ENCODE measurements at regions not wholly inside any gene's neighbourhood (a gene's known extent, or its start where the extent isn't known, plus 50 kb on each side); places are given as distances from the start of the nearest gene placed in this dataset.

DNA sequence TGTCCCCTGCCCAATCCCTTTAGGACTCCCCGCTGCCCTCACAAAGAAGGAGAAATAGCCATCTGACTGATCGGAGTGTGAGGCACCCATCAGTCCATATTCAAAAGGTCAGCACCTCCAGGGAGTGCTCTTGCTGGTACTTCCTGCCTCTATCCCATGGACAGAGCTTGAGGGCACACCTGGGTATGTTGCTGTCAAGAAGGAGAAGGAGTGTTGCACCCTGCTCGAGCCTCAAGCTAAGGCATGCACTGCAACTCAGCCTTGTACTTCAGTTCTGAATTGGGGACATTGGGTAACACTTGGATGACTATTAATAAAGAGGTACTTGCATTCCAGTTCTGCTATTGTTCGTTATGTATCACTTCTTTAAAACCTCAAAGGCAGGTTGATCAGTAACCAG is 190.3 kb upstream of the ZC3H12A start:
- no peak for DNase-seq

GRCh38 chr1:37286881-37287280 is 187.5 kb upstream of the ZC3H12A start:
- DNase-seq: no peak

- peak; percentile 10 for DNase-seq
Observed at GRCh38 chr1:37288900-37289299, 185.5 kb upstream of the ZC3H12A start.

DNA sequence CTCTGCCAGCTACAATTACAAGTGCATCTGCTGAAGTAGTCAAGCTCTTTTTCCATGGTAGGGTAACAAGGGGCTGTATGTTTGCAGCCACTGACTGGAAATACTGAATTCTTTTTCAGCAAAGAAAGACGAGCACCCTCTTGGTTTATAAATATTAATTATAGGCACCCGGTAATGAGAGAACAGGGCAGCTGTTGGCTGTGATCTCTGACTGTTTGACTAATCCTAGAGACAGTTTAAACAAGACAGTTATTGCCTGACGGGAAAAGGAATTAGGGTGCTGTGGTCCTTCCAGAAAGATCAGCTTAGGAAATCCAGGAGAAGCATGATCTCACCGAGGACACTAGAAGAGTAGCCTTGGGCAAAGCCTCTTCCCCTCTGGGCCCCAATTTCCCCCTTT is 183.7 kb upstream of the ZC3H12A start:
- no peak for DNase-seq

- no peak for DNase-seq
Observed at GRCh38 chr1:37292789-37293188, 181.6 kb upstream of the ZC3H12A start.

GRCh38 chr1:37294096-37294495 is 180.3 kb upstream of the ZC3H12A start:
- DNase-seq: no peak

GRCh38 chr1:37294529-37294928 is 179.9 kb upstream of the ZC3H12A start:
- no peak for DNase-seq

- DNase-seq: no peak
Observed at GRCh38 chr1:37298769-37299168, 175.6 kb upstream of the ZC3H12A start.

- no peak for DNase-seq
Observed at GRCh38 chr1:37299216-37299615, 175.2 kb upstream of the ZC3H12A start.

DNA sequence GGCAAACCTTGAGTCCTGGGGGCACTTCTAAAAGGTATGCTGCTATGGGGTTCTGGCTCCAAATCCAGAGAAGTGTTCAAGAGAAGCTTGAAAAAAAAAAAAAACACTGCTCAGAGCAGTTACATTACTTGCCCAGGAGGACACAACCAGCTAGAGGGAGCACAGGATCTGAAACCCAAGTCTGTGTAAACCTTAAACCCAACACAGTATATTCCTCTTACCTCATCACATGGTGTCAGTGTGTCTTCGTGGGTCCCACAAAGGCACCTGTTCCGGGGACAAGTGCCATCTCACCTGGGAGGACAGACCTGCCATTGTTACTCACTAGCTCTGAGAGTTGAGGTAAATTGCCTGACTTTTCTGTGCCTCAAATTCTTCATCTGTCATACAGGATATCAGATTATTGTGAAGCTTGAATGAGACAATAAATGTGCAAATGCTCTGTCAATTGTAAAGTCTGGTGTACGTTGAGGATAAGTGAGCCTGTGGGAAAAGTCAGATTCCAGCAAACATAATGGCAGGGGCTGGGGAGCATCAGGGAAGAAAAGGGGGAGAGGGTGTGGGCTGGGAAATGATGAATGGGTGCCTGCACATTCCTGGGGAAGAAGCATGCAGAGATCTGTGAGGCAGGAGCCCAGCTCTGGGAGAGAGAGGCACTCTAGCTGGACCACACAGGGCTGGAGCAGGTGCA is 170.4 kb upstream of the ZC3H12A start:
- DNase-seq: no peak

DNA sequence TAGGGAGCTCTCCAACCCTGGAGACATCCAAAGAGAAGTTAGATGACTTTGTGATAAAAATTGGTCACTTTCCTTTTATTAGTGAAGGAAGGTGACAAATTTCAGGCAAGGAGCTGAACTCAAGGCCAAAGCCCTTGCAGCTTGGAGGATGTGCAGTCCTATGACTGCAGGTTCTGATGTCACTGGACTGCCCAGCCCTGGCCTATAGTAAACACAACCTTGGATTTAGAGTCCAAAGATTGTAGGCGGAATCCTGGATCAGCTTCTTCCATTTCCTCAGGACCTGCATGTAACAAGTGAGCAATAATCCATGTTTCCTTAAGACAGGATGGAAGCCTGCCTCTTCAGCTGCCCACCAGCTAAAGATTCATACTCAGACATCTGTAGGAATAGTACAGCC is 169.3 kb upstream of the ZC3H12A start:
- no peak for DNase-seq

- DNase-seq: no peak
Observed at GRCh38 chr1:37305841-37306240, 168.5 kb upstream of the ZC3H12A start.

DNA sequence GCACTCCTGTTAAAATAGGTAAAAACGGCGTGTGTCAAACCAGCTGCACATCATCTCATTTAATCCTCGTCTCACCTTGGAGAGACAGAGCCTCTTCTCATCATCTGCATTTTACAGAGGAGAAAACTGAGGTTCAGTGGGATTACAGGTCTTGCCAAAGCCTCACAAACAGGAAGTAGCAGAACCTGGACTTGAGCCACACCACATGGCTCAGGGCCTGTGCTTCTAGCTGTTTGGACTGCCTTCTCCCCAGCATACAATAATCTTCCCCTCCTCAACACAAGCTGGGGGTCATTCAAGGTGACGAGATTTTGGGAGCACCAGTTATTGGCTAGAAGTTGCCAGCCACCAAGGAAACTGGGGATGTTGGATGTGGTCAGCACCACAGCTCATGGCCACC is 167.9 kb upstream of the ZC3H12A start:
- DNase-seq: no peak

GRCh38 chr1:37306871-37307270 is 167.5 kb upstream of the ZC3H12A start:
- no peak for DNase-seq

- DNase-seq: no peak
Observed at GRCh38 chr1:37308031-37308960, 166.1 kb upstream of the ZC3H12A start.

- no peak for DNase-seq
Observed at GRCh38 chr1:37309574-37309973, 164.8 kb upstream of the ZC3H12A start.

- DNase-seq: no peak
Observed at GRCh38 chr1:37310064-37310463, 164.3 kb upstream of the ZC3H12A start.

DNA sequence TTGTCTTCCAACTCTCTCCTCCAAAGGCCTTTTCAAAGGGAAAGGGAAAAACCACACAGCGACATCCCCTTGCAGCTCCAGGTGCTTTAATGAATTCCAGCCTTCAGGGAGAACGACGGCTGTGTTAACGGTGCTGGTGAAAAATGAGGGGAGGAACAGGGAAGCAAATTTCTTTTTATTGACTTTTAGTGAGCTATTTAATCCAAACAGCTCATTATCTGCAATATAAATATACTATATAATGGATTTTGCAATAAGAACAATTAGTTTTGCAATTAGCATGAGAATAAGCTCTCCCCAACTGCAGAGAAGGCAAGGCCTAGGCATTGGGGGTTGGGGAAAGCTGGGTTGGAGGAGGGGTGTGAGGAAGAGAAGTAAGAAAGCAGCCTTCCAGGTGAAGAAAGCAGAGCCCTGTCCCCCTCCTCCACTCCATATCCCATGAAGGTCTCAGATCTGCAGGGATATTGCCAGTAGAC is 159.0 kb upstream of the ZC3H12A start:
- no peak for DNase-seq

GRCh38 chr1:37317870-37318467 is 156.4 kb upstream of the ZC3H12A start:
- no peak for DNase-seq

DNA sequence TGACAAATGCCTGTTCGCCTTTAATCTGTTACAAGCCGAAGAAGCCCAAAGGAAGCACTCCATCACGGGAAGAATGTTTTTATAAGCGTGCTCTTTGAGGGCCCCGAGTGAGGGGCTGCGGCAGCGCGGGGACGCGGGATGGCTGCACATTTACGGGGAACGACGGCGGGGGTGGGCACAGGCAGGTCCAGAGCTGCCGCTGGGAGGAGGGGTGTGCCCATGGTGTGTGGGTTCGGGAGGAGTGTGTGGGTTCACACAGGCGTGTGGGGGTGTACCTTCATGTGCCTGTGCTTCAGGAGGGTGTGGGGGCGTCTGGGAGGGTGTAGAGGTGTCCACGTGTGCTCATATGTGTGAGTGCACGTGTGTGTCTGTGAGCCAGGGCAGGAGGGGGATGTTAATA is 155.9 kb upstream of the ZC3H12A start:
- no peak for DNase-seq

GRCh38 chr1:37319284-37319683 is 155.1 kb upstream of the ZC3H12A start:
- DNase-seq: no peak

GRCh38 chr1:37323486-37324377 is 150.6 kb upstream of the ZC3H12A start:
- no peak for DNase-seq

DNA sequence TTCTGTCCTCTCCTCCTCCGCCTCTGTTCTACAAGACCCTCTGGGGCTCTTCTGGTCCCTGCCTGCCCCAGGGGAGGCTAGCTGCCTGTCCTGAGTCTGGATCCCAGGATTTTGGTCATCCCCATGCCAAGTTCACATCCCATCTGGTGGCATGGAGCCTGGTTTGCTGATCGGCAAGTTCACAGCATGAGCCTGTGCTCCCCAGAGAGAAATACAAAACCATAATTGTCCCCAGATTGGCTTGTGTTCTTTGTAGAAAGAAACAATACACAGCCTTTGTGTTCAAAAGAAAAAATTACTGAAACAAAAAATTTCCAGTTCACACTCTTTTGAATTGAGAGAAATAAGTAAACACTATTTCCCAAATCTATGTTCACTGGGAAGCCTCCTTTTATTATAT is 149.4 kb upstream of the ZC3H12A start:
- DNase-seq: no peak
